Activated B cell treated with CpG ODN at 0.5 μM for 24 hours (primary cell): ENCODE measurements at regions not wholly inside any gene's neighbourhood (a gene's known extent, or its start where the extent isn't known, plus 50 kb on each side); places are given as distances from the start of the nearest gene placed in this dataset.

Experiments used
- ATAC-seq: fragments of 200-7000 bp; cut with Tn5 transposase; one replicate; pipeline ENCODE4 v1.10.0; 2021; ENCODE audit warnings: low read depth, mild to moderate bottlenecking, moderate library complexity
- CTCF ChIA-PET: fragments of 350-600 bp; sonication (Branson Sonifier 250); formaldehyde crosslinking; loops from one replicate; lab custom pipeline; 2021; ENCODE audit warnings: antibody characterized with exemption; lab: Charles Lee
- POLR2A ChIA-PET: fragments of 350-600 bp; sonication (Branson Sonifier 250); formaldehyde crosslinking; loops from one replicate; lab custom pipeline; 2021; ENCODE audit warnings: antibody characterized with exemption; lab: Charles Lee
- DNase-seq: peaks from one replicate; pipeline ENCODE4 v3.0.0; 2022
- H3K27ac Mint-ChIP-seq: one replicate; pipeline ENCODE4 v1.8.0; 2020; ENCODE audit warnings: mixed read lengths
- H3K27me3 Mint-ChIP-seq: one replicate; pipeline ENCODE4 v1.8.0; 2021; ENCODE audit warnings: mixed read lengths
- H3K36me3 Mint-ChIP-seq: one replicate; pipeline ENCODE4 v1.8.0; 2021; ENCODE audit warnings: low read depth, mixed read lengths
- H3K4me1 Mint-ChIP-seq: one replicate; pipeline ENCODE4 v1.8.0; 2021; ENCODE audit warnings: mixed read lengths
- H3K4me3 Mint-ChIP-seq: one replicate; pipeline ENCODE4 v1.8.0; 2020; ENCODE audit warnings: mild to moderate bottlenecking, mixed read lengths
- H3K9me3 Mint-ChIP-seq: one replicate; pipeline ENCODE4 v1.8.0; 2020; ENCODE audit warnings: mixed read lengths
- intact Hi-C: fragments of 100-400 bp; cut with micrococcal nuclease; formaldehyde crosslinking; loops from one replicate; pipeline ENCODE4 v1.15.1; 2024
- TF ChIP-seq, protein P1 (sequence below): fragments of 200-600 bp; IDR thresholded peaks from one replicate; pipeline ENCODE4 v1.8.0; 2022; ENCODE audit warnings: antibody characterized with exemption, mild to moderate bottlenecking

- Mint-ChIP-seq H3K27ac (no peak overlapping the region), H3K27me3 (no peaks in the 10 kb centered on the region), H3K4me3 (no peak overlapping the region), H3K36me3 (no peaks in the 10 kb centered on the region), H3K9me3 (peaks cover 2% of the 10 kb centered on the region), H3K4me1 (no peaks in the 10 kb centered on the region)
- DNase-seq, result no peak
- ATAC-seq, result no peak
- CTCF ChIA-PET, result no interaction called here
- TF ChIP-seq, protein P1, sequence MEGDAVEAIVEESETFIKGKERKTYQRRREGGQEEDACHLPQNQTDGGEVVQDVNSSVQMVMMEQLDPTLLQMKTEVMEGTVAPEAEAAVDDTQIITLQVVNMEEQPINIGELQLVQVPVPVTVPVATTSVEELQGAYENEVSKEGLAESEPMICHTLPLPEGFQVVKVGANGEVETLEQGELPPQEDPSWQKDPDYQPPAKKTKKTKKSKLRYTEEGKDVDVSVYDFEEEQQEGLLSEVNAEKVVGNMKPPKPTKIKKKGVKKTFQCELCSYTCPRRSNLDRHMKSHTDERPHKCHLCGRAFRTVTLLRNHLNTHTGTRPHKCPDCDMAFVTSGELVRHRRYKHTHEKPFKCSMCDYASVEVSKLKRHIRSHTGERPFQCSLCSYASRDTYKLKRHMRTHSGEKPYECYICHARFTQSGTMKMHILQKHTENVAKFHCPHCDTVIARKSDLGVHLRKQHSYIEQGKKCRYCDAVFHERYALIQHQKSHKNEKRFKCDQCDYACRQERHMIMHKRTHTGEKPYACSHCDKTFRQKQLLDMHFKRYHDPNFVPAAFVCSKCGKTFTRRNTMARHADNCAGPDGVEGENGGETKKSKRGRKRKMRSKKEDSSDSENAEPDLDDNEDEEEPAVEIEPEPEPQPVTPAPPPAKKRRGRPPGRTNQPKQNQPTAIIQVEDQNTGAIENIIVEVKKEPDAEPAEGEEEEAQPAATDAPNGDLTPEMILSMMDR, result no peak
- POLR2A ChIA-PET, result no interaction called here
- intact Hi-C loops, result no loop called here
Measured at GRCh38 chr5:2532809-2533208, 218.7 kb downstream of the IRX2 start.

- POLR2A ChIA-PET, result no interaction called here
- ATAC-seq (no peak), DNase-seq (no peak)
- Mint-ChIP-seq H3K9me3 (peaks cover 2% of the 10 kb centered on the region), H3K27me3 (no peaks in the 10 kb centered on the region), H3K36me3 (no peaks in the 10 kb centered on the region), H3K4me3 (no peak overlapping the region), H3K4me1 (no peaks in the 10 kb centered on the region), H3K27ac (no peak overlapping the region)
- intact Hi-C loops, result no loop called here
- TF ChIP-seq, protein P1, result no peak
- CTCF ChIA-PET, result no interaction called here
Measured at GRCh38 chr5:2531318-2531717, 220.2 kb downstream of the IRX2 start.

DNA sequence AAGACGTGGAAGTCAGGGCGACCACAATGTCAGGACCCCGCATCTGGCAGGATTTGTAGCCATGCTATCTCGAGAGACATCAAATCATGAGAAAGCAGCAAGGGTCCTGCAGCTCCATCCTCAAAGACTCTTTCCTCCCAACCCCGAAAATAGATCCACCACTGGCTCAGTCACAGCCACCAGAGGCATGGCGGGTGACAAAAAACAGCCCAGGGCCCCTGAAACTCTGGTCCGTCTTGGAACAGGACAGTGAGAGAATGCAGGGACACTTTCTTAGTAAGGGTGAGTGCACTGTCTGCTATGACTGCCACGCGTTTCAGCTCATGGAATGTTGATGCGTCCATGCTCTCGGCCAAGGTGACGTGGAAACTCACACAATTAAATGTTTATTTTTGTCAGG lies 220.9 kb downstream of the IRX2 start:
- H3K4me1 Mint-ChIP-seq, result no peaks in the 10 kb centered on the region
- H3K27ac Mint-ChIP-seq, result no peak overlapping the region

DNA sequence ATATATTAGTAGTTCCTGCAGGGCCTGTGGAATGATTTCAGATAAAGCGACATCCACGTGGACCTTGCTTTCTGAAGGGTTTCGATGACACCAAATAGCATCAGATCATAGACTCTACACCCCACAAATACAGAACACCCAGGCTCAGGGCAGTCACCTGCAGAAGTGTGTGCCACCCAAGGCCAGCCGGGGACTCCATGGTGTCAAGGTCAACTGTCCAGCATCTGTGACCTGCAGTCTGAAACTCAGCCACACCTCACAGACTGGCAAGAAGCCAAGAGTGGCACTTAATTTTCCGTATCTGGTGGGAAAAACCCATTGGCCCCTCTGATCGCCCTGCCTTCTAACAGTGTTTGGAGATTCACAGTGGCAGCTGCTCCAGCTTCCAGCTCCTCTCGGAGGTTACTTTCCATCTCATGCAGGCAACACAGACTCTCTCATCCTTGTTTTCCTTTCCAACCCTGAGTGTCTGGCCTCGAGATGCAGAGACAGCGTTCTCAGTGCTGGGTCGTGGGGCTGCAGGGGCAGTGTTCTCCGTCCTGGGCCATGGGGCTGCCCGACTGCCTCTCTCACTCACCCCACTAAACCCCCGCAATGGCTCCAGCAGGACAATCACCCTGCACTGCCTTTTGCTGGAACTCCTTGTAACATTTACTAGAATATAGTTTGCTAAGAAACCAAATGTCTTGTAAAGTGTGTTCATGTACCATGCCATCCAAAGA lies 221.9 kb downstream of the IRX2 start:
- no peaks in the 10 kb centered on the region for H3K27me3 Mint-ChIP-seq
- DNase-seq (no peak), ATAC-seq (no peak)
- peaks cover 2% of the 10 kb centered on the region for H3K9me3 Mint-ChIP-seq
- POLR2A ChIA-PET, result no interaction called here
- intact Hi-C loops, result no loop called here
- H3K4me1 Mint-ChIP-seq, result no peaks in the 10 kb centered on the region
- CTCF ChIA-PET, result no interaction called here
- H3K36me3 Mint-ChIP-seq, result no peaks in the 10 kb centered on the region
- TF ChIP-seq, protein P1, result no peak
- H3K27ac Mint-ChIP-seq, result no peak overlapping the region
- no peak overlapping the region for H3K4me3 Mint-ChIP-seq

More for the DNA sequence above, 220.9 kb downstream of the IRX2 start:
- CTCF ChIA-PET, result no interaction called here
- intact Hi-C loops, result no loop called here
- ATAC-seq (no peak), DNase-seq (no peak)
- Mint-ChIP-seq H3K4me3 (no peak overlapping the region), H3K9me3 (peaks cover 2% of the 10 kb centered on the region), H3K27me3 (no peaks in the 10 kb centered on the region), H3K36me3 (no peaks in the 10 kb centered on the region)
- POLR2A ChIA-PET, result no interaction called here
- TF ChIP-seq, protein P1, result no peak

DNA sequence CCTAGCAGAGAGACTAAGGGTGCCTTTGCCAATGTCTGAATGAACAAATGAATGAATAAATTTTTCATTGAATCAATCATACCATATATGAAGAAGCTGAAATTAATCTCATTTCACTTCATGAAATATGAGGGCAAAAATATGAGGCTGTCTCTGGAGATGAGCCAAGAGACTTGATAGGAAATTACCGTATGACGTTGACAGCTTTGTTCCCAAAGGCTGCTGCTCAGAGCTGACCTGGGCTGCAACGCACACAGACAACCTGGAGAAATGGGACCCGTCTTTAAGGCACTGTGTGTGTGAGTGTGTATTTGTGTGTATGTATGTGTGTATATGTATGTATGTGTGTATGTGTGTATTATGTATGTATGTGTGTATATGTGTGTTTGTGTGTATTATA lies 226.1 kb downstream of the IRX2 start:
- ATAC-seq, result no peak
- Mint-ChIP-seq H3K4me3 (no peak overlapping the region), H3K9me3 (peaks cover 2% of the 10 kb centered on the region), H3K4me1 (no peaks in the 10 kb centered on the region), H3K36me3 (no peaks in the 10 kb centered on the region), H3K27me3 (no peaks in the 10 kb centered on the region), H3K27ac (no peak overlapping the region)
- ChIA-PET POLR2A (no interaction called here), CTCF (no interaction called here)
- DNase-seq, result no peak
- intact Hi-C loops, result no loop called here
- TF ChIP-seq, protein P1, result no peak
